SK-N-SH treated with all-trans-retinoic acid at 6 μM for 48 hours (cell line): ENCODE measurements at regions not wholly inside any gene's neighbourhood (a gene's known extent, or its start where the extent isn't known, plus 50 kb on each side); places are given as distances from the start of the nearest gene placed in this dataset.

Experiments used
- ESRRG ChIP-seq: fragments of 250-450 bp; sonication (Bioruptor Pico); IDR thresholded peaks from 2 replicates; pipeline ENCODE4 v1.6.1; 2021; ENCODE audit warnings: mild to moderate bottlenecking
- GLIS3 ChIP-seq: fragments of 250-450 bp; sonication (Bioruptor Pico); IDR thresholded peaks from 2 replicates; pipeline ENCODE4 v1.5.0; 2020; ENCODE audit warnings: mild to moderate bottlenecking, moderate library complexity
- OSR1 ChIP-seq: fragments of 250-450 bp; sonication (Bioruptor Pico); IDR thresholded peaks from 2 replicates; pipeline ENCODE4 v1.8.0; 2022; ENCODE audit warnings: moderate library complexity, mild to moderate bottlenecking, inconsistent platforms
- RARB ChIP-seq: fragments of 250-450 bp; sonication (Bioruptor Pico); IDR thresholded peaks from 2 replicates; pipeline ENCODE4 v1.8.0; 2021; ENCODE audit warnings: mild to moderate bottlenecking, moderate library complexity
- ZFP3 ChIP-seq: fragments of 250-450 bp; sonication (Bioruptor Pico); IDR thresholded peaks from 2 replicates; pipeline ENCODE4 v1.5.0; 2020; ENCODE audit warnings: mild to moderate bottlenecking, moderate library complexity
- ZNF565 ChIP-seq: fragments of 450-650 bp; formaldehyde crosslinking; conservative IDR thresholded peaks from 2 replicates; pipeline ENCODE4 v1.5.0; 2020; ENCODE audit warnings: low read depth, mild to moderate bottlenecking, moderate library complexity

DNA sequence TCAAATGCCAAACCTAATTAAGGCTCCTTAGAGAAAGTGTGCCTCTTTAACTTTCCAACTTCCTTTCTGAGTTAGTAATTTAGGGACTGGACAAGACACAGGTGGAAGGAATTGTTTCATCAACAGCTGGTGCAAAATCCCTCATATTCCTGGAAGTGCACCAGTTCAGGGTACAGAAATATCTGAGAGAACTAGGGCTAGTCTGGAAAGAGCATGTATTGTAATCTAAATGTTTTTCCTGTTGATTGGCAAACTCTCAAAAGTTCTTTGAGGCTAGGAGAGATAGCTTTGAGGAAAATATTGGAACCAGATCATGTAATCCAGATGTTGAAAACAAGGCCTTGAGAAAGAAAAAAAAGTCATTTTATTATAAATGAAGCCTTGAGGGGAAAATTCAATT, 98.1 kb upstream of the C1GALT1C1 start:
- TF ChIP-seq ZNF565 (no peak), ZFP3 (CRISPR knock-in tag) (no peak), OSR1 (CRISPR knock-in tag) (no peak), RARB (no peak), ESRRG (CRISPR knock-in tag) (no peak), GLIS3 (CRISPR knock-in tag) (no peak)
